IMR-90 (cell line): ENCODE measurements at regions not wholly inside any gene's neighbourhood (a gene's known extent, or its start where the extent isn't known, plus 50 kb on each side); places are given as distances from the start of the nearest gene placed in this dataset.

Experiments used
- ATAC-seq: fragments of 200-7000 bp; cut with Tn5 transposase; 2 replicates; pipeline ENCODE4 v1.9.1; 2020; ENCODE audit warnings: low read depth, mild to moderate bottlenecking, moderate library complexity
- BruUV-seq: library from RNA; stranded (reverse); fragments of 400-500 nt; replicated peaks from 2 replicates; lab custom pipeline; 2021; lab: Mats Ljungman, UMichigan
- CTCF ChIA-PET: fragments of 300-600 bp; formaldehyde crosslinking; extraction: SDS; loops from one replicate; lab custom pipeline; 2021; ENCODE audit warnings: antibody characterized with exemption; lab: Yijun Ruan, JAX
- POLR2A ChIA-PET: fragments of 300-600 bp; sonication (Branson Sonifier 250); formaldehyde crosslinking; loops from one replicate; lab custom pipeline; 2022; ENCODE audit warnings: antibody characterized with exemption; ENCODE audit not compliant: unreplicated experiment; lab: Charles Lee
- DNase-seq: peaks from one replicate; pipeline ENCODE4 v3.0.0; 2013
- H2AFZ ChIP-seq: replicated peaks from 2 replicates; pipeline ENCODE3; 2013; ENCODE audit warnings: low read length, mild to moderate bottlenecking; ENCODE audit not compliant: poor library complexity
- H2AK5ac ChIP-seq: 2 replicates; pipeline ENCODE4 v1.6.1; 2013; ENCODE audit warnings: low read depth, low read length, inconsistent platforms
- H2AK9ac ChIP-seq: replicated peaks from 2 replicates; pipeline ENCODE3; 2013; ENCODE audit warnings: mild to moderate bottlenecking, low read depth, low read length, moderate library complexity; ENCODE audit not compliant: poor library complexity
- H2BK120ac ChIP-seq: 2 replicates; pipeline ENCODE4 v1.6.1; 2013; ENCODE audit warnings: low read depth, low read length, inconsistent platforms
- H2BK15ac ChIP-seq: 3 replicates; pipeline ENCODE4 v1.6.1; 2013; ENCODE audit warnings: low read depth, low read length, inconsistent platforms
- H2BK20ac ChIP-seq: 2 replicates; pipeline ENCODE4 v1.6.1; 2013; ENCODE audit warnings: low read depth, mild to moderate bottlenecking, inconsistent platforms, low read length, moderate library complexity
- H2BK5ac ChIP-seq: 2 replicates; pipeline ENCODE4 v1.6.1; 2013; ENCODE audit warnings: mild to moderate bottlenecking, low read depth, low read length, inconsistent platforms; ENCODE audit not compliant: poor library complexity, severe bottlenecking
- H3K14ac ChIP-seq: replicated peaks from 2 replicates; pipeline ENCODE4 v1.6.1; 2013; ENCODE audit warnings: low read depth, low read length, inconsistent platforms
- H3K18ac ChIP-seq: 2 replicates; pipeline ENCODE4 v1.6.1; 2013; ENCODE audit warnings: low read depth, low read length, control low read depth
- H3K23ac ChIP-seq: 2 replicates; pipeline ENCODE4 v1.6.1; 2013; ENCODE audit warnings: low read depth, low read length, inconsistent platforms
- H3K27ac ChIP-seq: 2 replicates; pipeline ENCODE4 v1.5.1; 2013; ENCODE audit warnings: mild to moderate bottlenecking, control low read depth, low read length; ENCODE audit not compliant: insufficient read depth
- H3K27me3 ChIP-seq: 2 replicates; pipeline ENCODE4 v1.6.1; 2013; ENCODE audit warnings: low read length; ENCODE audit not compliant: control insufficient read depth, insufficient read depth
- H3K36me3 ChIP-seq: 2 replicates; pipeline ENCODE4 v1.6.1; 2013; ENCODE audit warnings: low read length, mixed read lengths; ENCODE audit not compliant: control insufficient read depth, insufficient read depth
- H3K4ac ChIP-seq: 2 replicates; pipeline ENCODE4 v1.6.1; 2013; ENCODE audit warnings: low read depth, low read length, inconsistent platforms
- H3K4me1 ChIP-seq: 2 replicates; pipeline ENCODE4 v1.6.1; 2013; ENCODE audit warnings: low read length, mixed read lengths; ENCODE audit not compliant: control insufficient read depth, insufficient read depth
- H3K4me2 ChIP-seq: 2 replicates; pipeline ENCODE4 v1.6.1; 2013; ENCODE audit warnings: low read depth, mild to moderate bottlenecking, control low read depth, low read length, moderate library complexity
- H3K4me3 ChIP-seq: 2 replicates; pipeline ENCODE4 v1.5.1; 2013; ENCODE audit warnings: low read depth, mild to moderate bottlenecking, control low read depth, low read length, moderate library complexity; ENCODE audit not compliant: insufficient read depth
- H3K56ac ChIP-seq: 2 replicates; pipeline ENCODE4 v1.6.1; 2013; ENCODE audit warnings: low read length, inconsistent platforms; ENCODE audit not compliant: insufficient read depth; ENCODE audit errors: extremely low read depth
- H3K79me1 ChIP-seq, 2 experiments: 2 replicates each; pipeline ENCODE4 v1.6.1; 2013; ENCODE audit warnings: low read length in 2 of 2, inconsistent platforms in 1 of 2, low read depth in 1 of 2
- H3K9ac ChIP-seq: 2 replicates; pipeline ENCODE4 v1.6.1; 2013; ENCODE audit warnings: low read depth, low read length, control low read depth
- H3K9me1 ChIP-seq: 2 replicates; pipeline ENCODE4 v1.6.1; 2013; ENCODE audit warnings: low read length, inconsistent platforms; ENCODE audit not compliant: insufficient read depth
- H3K9me3 ChIP-seq: 2 replicates; pipeline ENCODE4 v1.6.1; 2013; ENCODE audit warnings: low read length; ENCODE audit not compliant: control insufficient read depth, insufficient read depth
- H4K20me1 ChIP-seq: 2 replicates; pipeline ENCODE4 v1.6.1; 2013; ENCODE audit warnings: low read length, inconsistent platforms; ENCODE audit not compliant: insufficient read depth
- H4K5ac ChIP-seq: 2 replicates; pipeline ENCODE4 v1.6.1; 2013; ENCODE audit warnings: mild to moderate bottlenecking, low read depth, low read length, control low read depth
- H4K8ac ChIP-seq, 2 experiments: 2 replicates each; pipeline ENCODE4 v1.6.1; 2013; ENCODE audit warnings: low read depth in 2 of 2, low read length in 2 of 2, control low read depth in 1 of 2, inconsistent platforms in 1 of 2
- H4K91ac ChIP-seq: 2 replicates; pipeline ENCODE4 v1.6.1; 2013; ENCODE audit warnings: low read depth, low read length, inconsistent platforms; ENCODE audit not compliant: insufficient read depth
- BHLHE40 ChIP-seq: fragments of 150-350 bp; IDR thresholded peaks from 2 replicates; pipeline ENCODE4 v1.6.1; 2016; ENCODE audit warnings: mild to moderate bottlenecking, low read depth, low read length
- CEBPB ChIP-seq: IDR thresholded peaks from 2 replicates; pipeline ENCODE4 v1.6.1; 2012; ENCODE audit warnings: low read depth, low read length, improper control_type of control experiment
- CHD1 ChIP-seq: IDR thresholded peaks from 2 replicates; pipeline ENCODE4 v1.6.1; 2012; ENCODE audit warnings: low read depth, low read length, improper control_type of control experiment
- MAZ ChIP-seq: IDR thresholded peaks from 2 replicates; pipeline ENCODE4 v1.6.1; 2012; ENCODE audit warnings: low read depth, mild to moderate bottlenecking, low read length, improper control_type of control experiment, moderate library complexity, borderline replicate concordance
- MXI1 ChIP-seq: IDR thresholded peaks from 2 replicates; pipeline ENCODE4 v1.6.1; 2012; ENCODE audit warnings: low read depth, mild to moderate bottlenecking, low read length, moderate library complexity, borderline replicate concordance
- NFE2L2 ChIP-seq: fragments of 150-350 bp; IDR thresholded peaks from 2 replicates; pipeline ENCODE4 v1.6.1; 2016; ENCODE audit warnings: low read depth, mild to moderate bottlenecking, low read length
- RAD21 ChIP-seq: IDR thresholded peaks from 2 replicates; pipeline ENCODE4 v1.6.1; 2012; ENCODE audit warnings: low read length, improper control_type of control experiment
- RCOR1 ChIP-seq: IDR thresholded peaks from 2 replicates; pipeline ENCODE4 v1.6.1; 2012; ENCODE audit warnings: mild to moderate bottlenecking, low read length, improper control_type of control experiment; ENCODE audit not compliant: insufficient replicate concordance
- RFX5 ChIP-seq: IDR thresholded peaks from 2 replicates; pipeline ENCODE4 v1.8.0; 2012; ENCODE audit warnings: low read depth, mild to moderate bottlenecking, low read length, moderate library complexity
- WGBS, 2 experiments: methylation state at CpG; one replicate each; pipeline versions ENCODE4 v1.1.5 to v1.1.7; 2013; ENCODE audit warnings: missing lambda C conversion rate in 2 of 2; ENCODE audit not compliant: insufficient read length in 1 of 2; ENCODE audit errors: extremely low coverage in 2 of 2; 5-methylcytosine and 5-hydroxymethylcytosine counted together
- dilution Hi-C: fragments of 300-500 bp; cut with HindIII; formaldehyde crosslinking; loops from one replicate; pipeline ENCODE4 v1.14.3; 2018; ENCODE audit warnings: low sequenced_read_pairs; ENCODE audit not compliant: unreplicated experiment
- in situ Hi-C: fragments of 300-500 bp; cut with MboI; formaldehyde crosslinking; loops from 3 replicates; pipeline ENCODE4 v1.14.3; 2019; ENCODE audit warnings: low sequenced_read_pairs, inconsistent platforms, mixed read lengths
- intact Hi-C: fragments of 100-400 bp; cut with micrococcal nuclease; formaldehyde crosslinking; loops from 2 replicates; pipeline ENCODE4 v1.10.0; 2022
- TF ChIP-seq, protein P1 (sequence below): conservative IDR thresholded peaks from 2 replicates; pipeline ENCODE4 v1.5.1; 2012; ENCODE audit warnings: mild to moderate bottlenecking, low read depth, low read length, improper control_type of control experiment

DNA sequence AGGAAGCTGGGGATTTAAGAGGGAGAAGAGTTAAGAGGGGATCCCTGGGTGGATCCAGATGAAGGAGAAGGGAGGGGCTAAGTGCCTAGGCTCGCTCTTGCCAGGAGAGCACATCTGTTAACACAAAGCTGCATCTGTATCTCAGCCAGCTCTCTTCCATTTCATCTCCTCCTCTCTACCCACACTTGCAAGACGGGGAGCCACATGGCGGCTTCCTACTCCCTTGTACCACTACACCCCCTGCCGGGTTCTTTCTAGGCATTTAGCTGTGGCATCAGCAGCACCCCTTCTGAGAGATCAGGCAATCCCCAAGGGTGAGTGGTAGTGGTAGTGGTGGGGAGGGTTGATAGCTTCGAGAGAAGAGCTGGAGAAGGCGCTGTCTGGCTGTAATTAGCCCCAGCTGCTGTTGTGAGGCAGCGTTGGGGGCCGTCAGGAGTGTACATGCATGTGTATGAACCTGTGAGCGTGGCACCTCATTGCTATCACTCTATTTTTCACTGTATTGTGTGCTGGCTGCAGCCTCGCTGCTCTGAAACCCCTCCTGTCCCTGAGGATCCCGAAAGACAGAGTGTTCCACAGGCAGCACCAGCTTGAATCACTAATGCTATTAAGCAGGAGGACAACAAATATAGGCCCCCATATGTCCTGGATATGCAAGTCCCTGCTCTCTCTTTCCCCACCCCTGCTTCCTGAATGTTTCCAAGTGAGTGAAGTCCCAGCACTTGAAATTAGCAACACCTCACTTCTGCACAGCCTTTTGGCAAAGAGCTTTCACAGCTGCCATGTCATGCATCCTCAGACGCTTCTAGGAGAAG is 73.7 kb downstream of the RTL9 start:
- Histone ChIP-seq H4K8ac (no peak overlapping the region), H3K27me3 (peaks cover 42% of the 10 kb centered on the region), H3K4ac (no peak overlapping the region), H2BK15ac (no peak overlapping the region), H3K4me3 (no peak overlapping the region), H4K20me1 (no peaks in the 10 kb centered on the region), H3K14ac (no peak overlapping the region), H3K9me1 (no peaks in the 10 kb centered on the region), H3K4me2 (no peak overlapping the region), H2BK5ac (no peak overlapping the region), H3K4me1 (no peaks in the 10 kb centered on the region; the same call in 1 of the 2 replicates), H2AK5ac (no peak overlapping the region), H3K79me1 (no peaks in the 10 kb centered on the region), H4K5ac (no peak overlapping the region), H3K56ac (no peak overlapping the region), H2BK20ac (no peak overlapping the region), H4K91ac (no peak overlapping the region), H2BK120ac (no peak overlapping the region), H3K9ac (no peak overlapping the region), H3K18ac (no peak overlapping the region), H3K36me3 (no peaks in the 10 kb centered on the region), H3K9me3 (no peaks in the 10 kb centered on the region), H2AFZ (no peak overlapping the region), H3K23ac (no peak overlapping the region), H2AK9ac (no peak overlapping the region), H3K27ac (no peak overlapping the region)
- in situ Hi-C loops (no loop called here), intact Hi-C loops (no loop called here), dilution Hi-C loops (no loop called here)
- DNase-seq (no peak), ATAC-seq (no peak)
- 40% methylated on average over 1 of the region's 12 CpGs; no CpG with 5 or more reads in 1 of the 2 experiments for WGBS, 2 experiments
- no TSS peak for BruUV-seq
- CTCF ChIA-PET = no interaction called here
- POLR2A ChIA-PET = no interaction called here
- TF ChIP-seq CHD1 (no peak), NFE2L2 (no peak), RCOR1 (no peak), BHLHE40 (no peak), CEBPB (no peak), MXI1 (no peak), RAD21 (no peak), MAZ (no peak), RFX5 (no peak)
- TF ChIP-seq, protein P1, sequence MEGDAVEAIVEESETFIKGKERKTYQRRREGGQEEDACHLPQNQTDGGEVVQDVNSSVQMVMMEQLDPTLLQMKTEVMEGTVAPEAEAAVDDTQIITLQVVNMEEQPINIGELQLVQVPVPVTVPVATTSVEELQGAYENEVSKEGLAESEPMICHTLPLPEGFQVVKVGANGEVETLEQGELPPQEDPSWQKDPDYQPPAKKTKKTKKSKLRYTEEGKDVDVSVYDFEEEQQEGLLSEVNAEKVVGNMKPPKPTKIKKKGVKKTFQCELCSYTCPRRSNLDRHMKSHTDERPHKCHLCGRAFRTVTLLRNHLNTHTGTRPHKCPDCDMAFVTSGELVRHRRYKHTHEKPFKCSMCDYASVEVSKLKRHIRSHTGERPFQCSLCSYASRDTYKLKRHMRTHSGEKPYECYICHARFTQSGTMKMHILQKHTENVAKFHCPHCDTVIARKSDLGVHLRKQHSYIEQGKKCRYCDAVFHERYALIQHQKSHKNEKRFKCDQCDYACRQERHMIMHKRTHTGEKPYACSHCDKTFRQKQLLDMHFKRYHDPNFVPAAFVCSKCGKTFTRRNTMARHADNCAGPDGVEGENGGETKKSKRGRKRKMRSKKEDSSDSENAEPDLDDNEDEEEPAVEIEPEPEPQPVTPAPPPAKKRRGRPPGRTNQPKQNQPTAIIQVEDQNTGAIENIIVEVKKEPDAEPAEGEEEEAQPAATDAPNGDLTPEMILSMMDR = no peak
